C4-2B (cell line): ENCODE measurements at regions not wholly inside any gene's neighbourhood (a gene's known extent, or its start where the extent isn't known, plus 50 kb on each side); places are given as distances from the start of the nearest gene placed in this dataset.

ENCODE experiments used
- H3K27ac ChIP-seq: fragments of 450-650 bp; 2 replicates; pipeline ENCODE4 v1.5.1; 2017
- ZFX ChIP-seq: fragments of 450-650 bp; IDR thresholded peaks from 2 replicates; pipeline ENCODE4 v1.6.1; 2017
- TF ChIP-seq, protein P1 (sequence below): fragments of 450-650 bp; conservative IDR thresholded peaks from 2 replicates; pipeline ENCODE4 v1.5.1; 2017; ENCODE audit warnings: mild to moderate bottlenecking

DNA sequence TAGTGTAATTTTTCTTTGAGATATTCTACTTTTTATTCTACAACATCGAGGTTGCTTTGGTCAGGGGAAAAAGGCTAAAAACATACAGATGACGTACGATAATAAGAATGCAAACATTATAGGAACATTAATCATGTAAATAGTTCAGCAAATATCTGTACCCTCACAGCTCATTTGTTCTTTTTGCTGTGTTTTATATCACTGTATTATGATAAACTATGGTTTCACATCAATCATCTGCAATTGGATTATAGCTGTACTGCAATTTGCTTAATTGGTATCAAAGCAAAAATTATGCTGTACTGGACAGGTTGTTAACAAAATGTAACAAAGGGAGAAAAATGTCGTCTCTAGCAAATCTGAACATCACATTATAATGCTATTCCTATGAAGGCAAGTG is 597.1 kb downstream of the EPHA7 start:
- TF ChIP-seq ZFX: no peak
- TF ChIP-seq, protein P1, sequence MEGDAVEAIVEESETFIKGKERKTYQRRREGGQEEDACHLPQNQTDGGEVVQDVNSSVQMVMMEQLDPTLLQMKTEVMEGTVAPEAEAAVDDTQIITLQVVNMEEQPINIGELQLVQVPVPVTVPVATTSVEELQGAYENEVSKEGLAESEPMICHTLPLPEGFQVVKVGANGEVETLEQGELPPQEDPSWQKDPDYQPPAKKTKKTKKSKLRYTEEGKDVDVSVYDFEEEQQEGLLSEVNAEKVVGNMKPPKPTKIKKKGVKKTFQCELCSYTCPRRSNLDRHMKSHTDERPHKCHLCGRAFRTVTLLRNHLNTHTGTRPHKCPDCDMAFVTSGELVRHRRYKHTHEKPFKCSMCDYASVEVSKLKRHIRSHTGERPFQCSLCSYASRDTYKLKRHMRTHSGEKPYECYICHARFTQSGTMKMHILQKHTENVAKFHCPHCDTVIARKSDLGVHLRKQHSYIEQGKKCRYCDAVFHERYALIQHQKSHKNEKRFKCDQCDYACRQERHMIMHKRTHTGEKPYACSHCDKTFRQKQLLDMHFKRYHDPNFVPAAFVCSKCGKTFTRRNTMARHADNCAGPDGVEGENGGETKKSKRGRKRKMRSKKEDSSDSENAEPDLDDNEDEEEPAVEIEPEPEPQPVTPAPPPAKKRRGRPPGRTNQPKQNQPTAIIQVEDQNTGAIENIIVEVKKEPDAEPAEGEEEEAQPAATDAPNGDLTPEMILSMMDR: no peak
- no peak overlapping the region for H3K27ac ChIP-seq

DNA sequence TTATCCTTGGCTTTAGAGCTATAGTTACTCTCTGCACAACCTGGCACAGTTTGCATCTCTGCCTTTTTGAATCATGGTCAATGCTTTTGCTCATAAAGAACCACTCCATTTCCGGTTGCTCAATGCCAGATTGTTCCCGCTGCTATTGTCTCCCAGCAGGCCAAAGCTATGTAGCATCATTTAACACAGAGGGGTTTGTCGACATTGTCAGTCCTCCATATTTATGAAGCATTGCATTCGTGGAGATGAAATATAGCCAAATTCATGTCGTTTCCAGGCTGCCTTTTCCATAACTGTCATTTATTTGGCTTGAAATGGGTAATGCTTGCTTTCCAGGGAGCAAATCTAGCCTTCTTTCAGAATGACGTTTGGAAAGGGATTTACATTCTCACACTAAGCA is 598.8 kb downstream of the EPHA7 start:
- H3K27ac ChIP-seq: no peak overlapping the region
- TF ChIP-seq, protein P1: no peak
- no peak for TF ChIP-seq ZFX

DNA sequence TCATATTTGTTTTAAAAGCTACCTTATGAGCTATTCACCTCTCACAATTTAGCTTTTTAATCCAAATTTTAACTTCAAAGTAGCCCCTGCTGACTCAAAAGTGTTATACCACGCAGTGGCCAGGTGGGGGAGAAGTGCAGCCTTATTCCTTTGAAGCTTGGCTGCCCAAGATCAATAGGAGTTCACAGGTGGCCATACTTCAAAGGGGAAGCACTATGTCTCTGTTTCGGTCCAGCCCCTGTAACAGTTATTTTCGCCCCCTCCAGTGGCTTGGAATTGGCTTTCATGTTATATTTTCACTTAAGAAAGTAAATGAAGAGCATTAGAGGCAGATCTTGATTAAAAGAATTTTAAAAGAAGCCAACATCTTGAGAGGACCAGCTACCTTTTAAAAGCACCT is 608.4 kb downstream of the EPHA7 start:
- no peak overlapping the region for H3K27ac ChIP-seq
- no peak for TF ChIP-seq ZFX
- TF ChIP-seq, protein P1: peak; percentile 78

GRCh38 chr6:92806254-92806653 is 613.1 kb downstream of the EPHA7 start:
- H3K27ac ChIP-seq: no peak overlapping the region
- no peak for TF ChIP-seq ZFX

DNA sequence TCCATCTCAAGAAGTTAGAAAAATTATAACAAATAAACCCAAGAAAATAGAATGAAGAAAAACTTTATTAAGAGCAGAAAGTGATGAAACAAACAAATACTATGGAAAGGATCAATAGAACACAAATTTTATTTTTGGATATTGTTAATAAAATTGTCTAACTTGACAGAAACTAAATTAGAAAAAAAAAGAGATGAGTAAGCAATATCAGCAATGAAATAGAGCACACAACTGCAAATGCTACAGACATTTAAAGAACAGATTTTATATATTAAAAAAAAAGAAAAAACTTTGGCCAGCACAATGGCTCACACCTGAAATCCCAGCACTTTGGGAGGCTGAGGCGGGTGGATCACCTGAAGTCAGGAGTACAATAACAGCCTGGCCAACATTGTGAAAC is 628.0 kb downstream of the EPHA7 start:
- no peak for TF ChIP-seq ZFX
- TF ChIP-seq, protein P1: no peak
- H3K27ac ChIP-seq: no peak overlapping the region

DNA sequence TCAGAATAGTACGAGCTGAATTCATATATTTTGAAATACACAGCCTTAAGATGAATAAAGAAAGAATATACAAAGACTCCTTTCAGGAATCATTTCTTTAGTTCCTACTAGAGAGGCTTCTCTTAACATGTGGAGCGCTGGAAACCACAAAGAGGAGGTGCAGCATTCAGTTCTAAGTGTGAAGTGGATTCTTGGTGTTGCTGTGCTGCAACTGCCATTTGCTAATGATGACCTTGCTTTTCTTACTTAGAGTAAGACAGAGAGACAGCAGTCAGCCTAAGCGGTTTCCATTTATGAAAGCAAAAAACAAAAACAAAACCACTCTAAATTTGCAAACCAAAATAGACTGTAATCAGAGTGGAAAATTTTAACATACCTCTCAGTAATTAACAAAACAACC is 629.0 kb downstream of the EPHA7 start:
- H3K27ac ChIP-seq: no peak overlapping the region

DNA sequence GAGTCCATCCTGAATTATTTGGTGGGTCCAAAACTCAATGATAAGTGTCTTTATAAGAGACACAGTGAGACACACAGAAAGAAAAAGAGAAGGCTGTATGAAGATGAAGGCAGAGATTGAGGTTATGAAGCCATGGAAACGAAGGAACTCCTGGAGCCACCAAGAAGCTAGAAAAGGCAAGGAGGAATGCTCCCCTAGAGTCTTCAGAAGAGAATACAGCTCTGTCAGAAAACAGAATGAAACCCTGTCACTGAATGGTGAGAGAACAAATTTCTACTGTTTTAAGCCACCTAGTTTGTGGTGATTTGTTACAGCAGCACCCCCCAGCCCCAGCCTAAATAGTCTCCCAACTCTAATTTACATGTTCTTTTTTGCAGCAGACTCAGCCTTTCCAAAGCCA is 635.1 kb downstream of the EPHA7 start:
- TF ChIP-seq, protein P1: no peak
- TF ChIP-seq ZFX: no peak
- H3K27ac ChIP-seq: no peak overlapping the region

More for the DNA sequence above, 629.0 kb downstream of the EPHA7 start:
- no peak for TF ChIP-seq ZFX
- TF ChIP-seq, protein P1: no peak

- no peak overlapping the region for H3K27ac ChIP-seq
- TF ChIP-seq, protein P1: no peak
- no peak for TF ChIP-seq ZFX
Observed at GRCh38 chr6:92779746-92780145, 639.6 kb downstream of the EPHA7 start.
